ENCODE measurements at regions not wholly inside any gene's neighbourhood (a gene's known extent, or its start where the extent isn't known, plus 50 kb on each side); places are given as distances from the start of the nearest gene placed in this dataset.

DNA sequence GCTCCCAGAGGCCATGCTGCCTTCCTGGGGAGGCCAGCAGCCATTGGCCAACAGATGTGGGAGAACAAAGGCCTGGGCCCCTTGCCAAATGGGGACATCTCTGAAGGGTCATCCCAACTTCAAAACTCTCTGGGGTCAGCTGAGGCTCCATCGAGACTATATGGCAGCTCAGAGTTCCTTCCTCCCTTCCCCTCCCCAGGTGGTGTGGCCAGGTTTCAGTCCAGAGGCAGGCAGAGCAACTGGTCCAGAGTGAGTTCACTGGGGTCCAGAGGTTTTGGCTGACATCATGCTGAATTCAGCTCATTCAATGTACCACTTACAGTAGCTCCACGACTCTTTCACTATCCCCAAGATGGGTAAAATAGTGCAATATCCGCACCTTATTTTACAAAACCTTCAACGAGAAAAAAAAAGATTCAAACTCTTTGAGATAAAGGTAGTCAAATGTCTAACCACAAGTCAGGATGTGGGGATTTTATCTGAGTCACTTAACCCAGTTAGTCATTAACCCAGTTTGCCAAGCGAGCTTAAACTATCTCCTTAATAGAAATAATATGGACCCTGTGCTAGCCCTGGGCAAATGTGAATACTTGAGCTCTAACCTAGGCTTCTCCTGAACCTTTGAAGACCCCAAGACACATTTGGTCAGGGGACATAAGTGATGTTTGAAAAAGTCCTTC lies 108.4 kb upstream of the PLEKHG1 start (continued):
- TF ChIP-seq ZNF660 (CRISPR knock-in tag; IDR thresholded peaks at IDR 0.05; ENCODE audit: borderline replicate concordance, low read depth) (no peak), GATAD2A (CRISPR knock-in tag; IDR thresholded peaks at IDR 0.05) (no peak)

DNA sequence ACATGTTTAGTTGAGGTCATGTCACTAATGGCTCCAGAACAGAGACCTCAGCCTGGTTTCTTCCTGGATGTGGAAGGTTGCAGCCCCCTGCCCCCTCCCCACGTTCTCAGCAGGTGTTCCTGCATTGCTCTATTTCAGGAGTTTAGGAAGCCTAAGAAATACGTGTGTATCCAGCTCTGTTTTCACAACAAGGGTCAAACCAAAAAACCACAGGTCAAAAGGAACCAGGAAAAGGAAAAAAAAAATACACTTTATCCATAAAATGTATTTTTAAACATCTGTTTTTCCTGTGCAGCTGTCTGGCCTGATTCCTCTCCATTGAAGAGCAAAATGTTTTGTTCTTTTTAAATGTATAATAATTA lies 107.9 kb upstream of the PLEKHG1 start:
- Histone ChIP-seq H3K4me2 (ENCODE audit: low read depth, low read length) (no peak overlapping the region), H3K9ac (ENCODE audit: insufficient read depth, low read depth, low read length) (no peak overlapping the region), H3K4me1 (ENCODE audit: insufficient read depth, low read length) (no peaks in the 10 kb centered on the region), H3K4me3 (replicated peaks in 1 of 3; ENCODE audit: insufficient read depth in 1 of 3, low read depth in 2 of 3, low read length in 3 of 3) (no peak overlapping the region), H2AFZ (ENCODE audit: low read length) (no peak overlapping the region), H3K27ac (ENCODE audit: extremely low read length, insufficient read depth, low read length) (no peak overlapping the region), H3K79me2 (ENCODE audit: insufficient read depth, low read length) (no peaks in the 10 kb centered on the region), H4K20me1 (ENCODE audit: insufficient read depth, low read length) (no peaks in the 10 kb centered on the region), H3K36me3 (replicated peaks in 1 of 2; ENCODE audit: control insufficient read depth in 1 of 2, insufficient read depth in 2 of 2, low read length in 2 of 2) (no peaks in the 10 kb centered on the region), H3K9me3 (ENCODE audit: low read length) (no peaks in the 10 kb centered on the region), H3K27me3 (ENCODE audit: control insufficient read depth in 1 of 2, insufficient read depth in 2 of 2, low read length in 2 of 2) (no peaks in the 10 kb centered on the region)
- ATAC-seq, result no peak
- no peak for TF ChIP-seq CCAR2 (optimal IDR thresholded peaks at IDR 0.05; ENCODE audit: low read depth, low read length)
- no peak for TF ChIP-seq ATF7-NPFF (CRISPR knock-in tag; IDR thresholded peaks at IDR 0.05; ENCODE audit: low read depth)
- no peak for TF ChIP-seq ZNF792 (CRISPR knock-in tag; IDR thresholded peaks at IDR 0.05)
- no peak for TF ChIP-seq ZKSCAN5 (CRISPR knock-in tag; IDR thresholded peaks at IDR 0.05)
- no peak for TF ChIP-seq ZNF431 (CRISPR knock-in tag; IDR thresholded peaks at IDR 0.05; ENCODE audit: borderline replicate concordance, low read depth)
- TF ChIP-seq SMARCC2 (IDR thresholded peaks at IDR 0.05), result no peak
- no peak for TF ChIP-seq HNF4A (CRISPR knock-in tag; IDR thresholded peaks at IDR 0.05)
- TF ChIP-seq, protein P1, sequence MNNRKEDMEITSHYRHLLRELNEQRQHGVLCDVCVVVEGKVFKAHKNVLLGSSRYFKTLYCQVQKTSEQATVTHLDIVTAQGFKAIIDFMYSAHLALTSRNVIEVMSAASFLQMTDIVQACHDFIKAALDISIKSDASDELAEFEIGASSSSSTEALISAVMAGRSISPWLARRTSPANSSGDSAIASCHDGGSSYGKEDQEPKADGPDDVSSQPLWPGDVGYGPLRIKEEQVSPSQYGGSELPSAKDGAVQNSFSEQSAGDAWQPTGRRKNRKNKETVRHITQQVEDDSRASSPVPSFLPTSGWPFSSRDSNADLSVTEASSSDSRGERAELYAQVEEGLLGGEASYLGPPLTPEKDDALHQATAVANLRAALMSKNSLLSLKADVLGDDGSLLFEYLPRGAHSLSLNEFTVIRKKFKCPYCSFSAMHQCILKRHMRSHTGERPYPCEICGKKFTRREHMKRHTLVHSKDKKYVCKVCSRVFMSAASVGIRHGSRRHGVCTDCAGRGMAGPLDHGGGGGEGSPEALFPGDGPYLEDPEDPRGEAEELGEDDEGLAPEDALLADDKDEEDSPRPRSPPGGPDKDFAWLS (CRISPR knock-in tag; IDR thresholded peaks at IDR 0.05; ENCODE audit: borderline replicate concordance), result no peak
- no peak for TF ChIP-seq YEATS2 (CRISPR knock-in tag; IDR thresholded peaks at IDR 0.05; ENCODE audit: borderline replicate concordance)
- intact Hi-C loops (cut with micrococcal nuclease; ENCODE audit: unreplicated experiment) (loop anchor here (5.0 kb wide), 1 partner anchor 34 kb away; no protein-coding TSS in a partner anchor), in situ Hi-C loops (cut with HindIII; ENCODE audit: extremely low pct_ligation_motif_present, low pct_unique_long_range_greater_than_20kb) (no loop called here)
- 0% methylated on average over 2 of the region's 2 CpGs for WGBS (ENCODE audit: low lambda C conversion rate)
- BruUV-seq (replicated peaks), result no TSS peak
- ChIA-PET POLR2A (no interaction called here), CTCF (ENCODE audit: low intra/inter-chr PET ratio, low total read pairs) (no interaction called here)
- no peak for DNase-seq (ENCODE audit: low spot score)
- no peak for FAIRE-seq

Data from HepG2 (cell line).